ENCODE measurements at regions not wholly inside any gene's neighbourhood (a gene's known extent, or its start where the extent isn't known, plus 50 kb on each side); places are given as distances from the start of the nearest gene placed in this dataset.
"Not testable (repeated sequence)": the region's sequence is repeated elsewhere in the genome, so short reads cannot be mapped to it uniquely, and the experiment has no call there.

- DNase-seq, result no peak
Observed at GRCh38 chr14:82878951-82879350, 1345.3 kb upstream of the SEL1L start.

- DNase-seq, result no peak
Observed at GRCh38 chr14:82879949-82880535, 1346.4 kb upstream of the SEL1L start.

DNA sequence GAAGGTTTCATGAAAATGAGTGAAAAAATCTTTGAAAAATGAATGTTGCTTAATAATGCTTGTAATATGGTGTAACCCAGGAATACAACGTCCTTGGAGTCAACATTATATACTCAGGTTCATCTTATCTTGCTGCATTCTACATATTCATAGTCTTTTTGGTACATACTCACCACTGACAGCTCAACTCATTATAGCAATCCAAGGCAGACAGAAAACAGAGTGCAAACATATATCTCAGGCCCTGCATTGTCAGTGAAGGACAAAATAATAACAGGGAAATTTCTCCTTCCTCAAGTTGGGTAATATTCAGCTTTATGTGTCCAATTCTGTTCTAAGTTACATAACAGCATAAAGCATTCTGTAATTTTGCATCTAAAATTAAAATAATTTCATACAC is 1353.0 kb upstream of the SEL1L start:
- DNase-seq, result no peak

- no peak for DNase-seq
Observed at GRCh38 chr14:82889701-82890100, 1356.0 kb upstream of the SEL1L start.

GRCh38 chr14:82896476-82896875 is 1362.8 kb upstream of the SEL1L start:
- no peak for DNase-seq

DNA sequence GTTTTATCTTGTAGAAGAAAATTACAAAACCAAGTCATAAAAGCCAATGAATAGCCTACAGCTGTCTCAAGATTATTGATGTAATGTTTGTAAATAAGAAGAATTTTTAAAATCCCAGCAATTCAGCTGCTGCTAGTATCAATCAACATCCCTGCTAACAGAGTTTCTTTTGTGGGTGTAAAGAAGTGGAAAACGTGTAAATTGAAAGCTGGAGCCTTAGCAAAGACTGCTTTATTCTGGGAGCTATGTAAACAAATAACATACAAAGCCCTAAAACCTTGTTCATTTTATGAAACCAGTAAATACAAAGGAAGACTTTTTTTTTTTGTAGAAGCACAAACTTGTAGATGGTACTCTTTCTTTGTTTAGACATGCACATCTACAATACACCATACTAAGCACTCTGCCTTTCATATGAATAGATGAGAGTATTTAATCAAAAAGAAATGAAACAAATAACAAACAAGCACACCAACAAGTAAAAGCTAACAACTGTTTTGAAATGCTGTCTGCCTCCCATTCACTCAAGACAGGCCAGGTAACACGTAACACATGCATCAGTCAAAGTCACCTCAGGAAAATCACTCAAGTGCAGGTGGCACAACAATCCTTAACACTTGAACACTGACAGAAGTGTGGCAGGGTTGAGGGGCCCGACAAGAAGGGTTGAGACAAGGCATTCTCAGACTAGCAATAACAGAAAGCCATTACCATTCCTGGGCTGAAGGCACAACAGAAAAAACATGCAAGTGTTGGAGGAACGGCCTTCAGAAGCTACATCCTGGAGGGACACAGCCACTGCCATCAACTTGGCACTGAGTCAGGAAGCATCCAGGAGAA is 1364.0 kb upstream of the SEL1L start:
- no peak for DNase-seq

DNA sequence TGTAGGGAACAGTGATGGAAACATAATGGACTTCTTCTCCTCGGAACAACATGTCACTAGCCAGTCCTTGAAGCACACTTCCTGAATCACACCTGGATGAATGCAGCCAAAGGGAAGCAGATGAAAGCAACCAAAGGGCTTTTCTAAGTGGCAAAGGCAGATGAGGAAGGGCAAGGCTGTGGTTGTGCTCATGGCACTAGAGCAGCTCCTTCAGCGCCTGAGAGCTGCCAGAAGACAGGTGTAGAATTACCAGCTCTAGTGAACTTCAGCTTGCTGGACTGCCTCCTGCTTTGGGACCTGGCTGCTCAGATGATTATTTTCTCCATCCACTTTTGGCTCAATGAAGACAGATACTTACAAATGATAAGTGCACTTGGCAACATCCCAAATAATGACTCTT is 1372.1 kb upstream of the SEL1L start:
- no peak for DNase-seq

DNA sequence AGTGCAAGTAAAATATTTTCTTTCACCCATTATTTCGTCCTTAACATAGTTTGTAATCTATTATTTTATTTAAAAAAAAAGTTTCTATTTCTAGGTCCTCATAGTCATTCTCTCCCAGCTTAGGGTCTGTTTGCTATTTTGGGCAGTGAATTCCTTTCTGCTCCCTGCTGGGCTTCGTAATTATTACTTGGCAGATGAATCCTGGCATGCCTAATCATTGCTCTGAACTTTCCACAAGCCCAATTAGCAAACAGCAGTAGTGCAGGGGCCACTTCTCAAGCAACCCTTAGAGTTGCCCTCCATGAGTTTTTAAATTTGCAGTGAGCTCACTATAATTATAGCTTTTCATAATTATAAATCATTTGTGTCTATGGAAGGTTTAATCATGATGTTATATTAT is 1378.3 kb upstream of the SEL1L start:
- DNase-seq, result no peak

- no peak for DNase-seq
Observed at GRCh38 chr14:82913396-82913795, 1379.7 kb upstream of the SEL1L start.

DNA sequence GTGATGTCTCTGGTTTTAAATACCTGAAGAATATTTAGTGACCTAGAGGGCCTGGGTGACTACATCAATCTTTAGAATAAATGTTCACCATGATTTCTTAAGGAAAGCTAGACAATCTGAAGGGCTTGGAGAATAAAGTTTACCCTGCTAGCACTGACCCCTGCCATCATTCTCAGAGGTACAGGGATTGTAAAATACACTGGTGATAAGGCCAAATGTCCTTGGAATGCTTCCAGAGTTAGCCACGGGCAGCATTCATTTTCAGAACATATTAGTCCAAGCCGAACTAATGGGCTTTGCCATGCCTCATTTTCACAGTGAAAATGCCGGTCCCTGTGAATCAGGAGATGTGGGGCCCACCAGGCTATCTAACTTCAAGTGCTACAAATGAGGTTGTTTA is 1381.7 kb upstream of the SEL1L start:
- DNase-seq, result no peak

DNA sequence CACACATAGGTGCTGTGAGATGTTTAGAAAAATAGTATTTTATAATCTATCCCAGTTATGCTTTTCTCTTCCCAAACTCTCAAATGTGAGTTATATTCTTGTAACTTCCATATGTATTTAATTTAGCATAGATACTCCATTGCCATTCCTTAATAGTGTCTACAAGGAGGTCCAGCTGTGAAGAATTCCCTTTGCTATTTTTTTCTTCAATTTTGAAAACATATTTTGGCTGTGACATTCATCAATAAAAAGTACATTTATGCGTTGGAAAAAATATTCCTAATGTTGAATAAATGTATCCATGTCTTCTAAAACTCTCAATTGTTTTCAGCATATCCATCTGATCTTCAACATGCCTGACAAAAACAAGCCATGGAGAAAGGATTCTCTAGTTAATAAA is 1402.0 kb upstream of the SEL1L start:
- DNase-seq, result no peak

- no peak for DNase-seq
Observed at GRCh38 chr14:82951171-82951570, 1417.5 kb upstream of the SEL1L start.

- DNase-seq, result no peak
Observed at GRCh38 chr14:82963756-82964155, 1430.1 kb upstream of the SEL1L start.

DNA sequence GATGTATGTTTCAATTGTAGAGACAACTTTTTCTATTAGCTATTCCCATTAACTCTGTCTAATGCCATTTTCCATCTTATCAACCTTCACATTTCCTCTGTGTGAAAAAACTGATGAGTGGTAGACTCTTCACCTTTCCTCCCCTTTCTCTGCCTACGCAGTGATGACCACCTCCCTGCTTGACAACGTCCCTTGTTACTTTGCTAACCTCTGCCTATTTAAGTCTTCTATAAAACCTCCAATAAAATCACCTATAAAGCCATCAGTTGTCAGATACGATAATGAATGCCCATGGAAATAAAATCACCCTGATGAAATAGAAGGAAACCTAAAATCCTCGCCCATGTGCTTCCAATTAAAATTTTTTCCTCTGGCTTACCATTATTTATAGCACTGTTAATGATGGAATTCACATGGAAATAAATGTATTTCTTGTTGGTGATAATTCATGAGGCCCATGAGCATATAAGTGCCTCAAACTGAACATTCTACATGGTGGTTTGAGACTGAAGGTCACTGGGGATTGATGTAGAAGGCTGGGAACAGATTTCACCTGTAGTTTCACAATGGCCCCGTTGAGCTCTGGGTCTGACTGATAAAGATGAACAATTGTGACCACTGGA is 1454.0 kb upstream of the SEL1L start:
- DNase-seq, result no peak

DNA sequence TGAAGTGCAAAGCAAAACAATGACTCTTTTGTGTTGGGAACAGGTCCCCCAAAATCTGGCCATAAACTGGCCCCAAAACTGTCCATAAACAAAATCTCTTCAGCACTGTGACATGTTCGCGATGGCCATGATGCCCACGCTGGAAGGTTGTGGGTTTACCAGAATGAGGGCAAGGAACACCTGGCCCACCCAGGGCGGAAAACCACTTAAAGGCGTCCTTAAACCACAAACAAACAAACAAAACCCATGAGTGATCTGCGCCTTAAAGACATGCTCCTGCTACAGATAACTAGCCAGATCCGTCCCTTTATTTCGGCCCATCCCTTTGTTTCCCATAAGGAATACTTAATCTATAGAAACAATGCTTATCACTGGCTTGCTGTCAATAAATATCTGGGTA is 1460.9 kb upstream of the SEL1L start:
- DNase-seq, result not testable (repeated sequence)

DNA sequence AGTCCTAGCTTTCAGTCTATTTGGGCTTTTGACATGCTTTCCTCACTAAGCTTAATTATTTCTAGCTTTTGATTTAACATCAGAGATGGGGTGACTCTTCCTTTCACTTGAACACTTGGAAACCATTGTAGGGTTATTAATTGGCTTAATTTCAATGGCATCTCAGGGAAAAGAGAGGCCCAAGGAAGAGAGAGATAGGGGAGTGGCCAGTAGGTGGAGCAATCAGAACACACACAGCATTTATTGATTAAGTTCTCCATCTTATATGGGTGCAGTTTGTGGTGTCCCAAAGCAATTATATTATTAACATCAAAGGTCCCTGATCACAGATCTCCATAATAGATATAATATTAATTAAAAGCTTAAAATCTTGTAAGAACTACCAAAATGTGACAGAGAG is 1466.1 kb upstream of the SEL1L start:
- DNase-seq, result no peak

GRCh38 chr14:83004456-83005006 is 1470.9 kb upstream of the SEL1L start:
- DNase-seq, result no peak

- DNase-seq, result no peak
Observed at GRCh38 chr14:83006121-83006670, 1472.5 kb upstream of the SEL1L start.

DNA sequence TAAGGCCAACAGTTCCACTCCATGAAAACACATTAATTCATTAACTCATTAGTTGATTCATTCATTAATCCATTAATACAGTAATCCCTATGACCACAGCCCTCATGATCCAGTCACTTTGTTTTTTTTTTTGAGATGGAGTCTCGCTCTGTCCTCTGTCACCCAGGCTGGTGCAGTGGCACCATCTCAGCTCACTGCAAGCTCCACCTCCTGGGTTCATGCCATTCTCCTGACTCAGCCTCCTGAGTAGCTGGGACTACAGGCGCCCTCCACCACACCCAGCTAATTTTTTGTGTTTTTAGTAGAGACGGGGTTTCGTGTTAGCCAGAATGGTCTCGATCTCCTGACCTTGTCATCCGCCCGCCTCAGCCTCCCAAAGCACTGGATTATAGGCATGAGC is 1473.4 kb upstream of the SEL1L start:
- not testable (repeated sequence) for DNase-seq

GRCh38 chr14:83007641-83008225 is 1474.1 kb upstream of the SEL1L start:
- no peak for DNase-seq

DNA sequence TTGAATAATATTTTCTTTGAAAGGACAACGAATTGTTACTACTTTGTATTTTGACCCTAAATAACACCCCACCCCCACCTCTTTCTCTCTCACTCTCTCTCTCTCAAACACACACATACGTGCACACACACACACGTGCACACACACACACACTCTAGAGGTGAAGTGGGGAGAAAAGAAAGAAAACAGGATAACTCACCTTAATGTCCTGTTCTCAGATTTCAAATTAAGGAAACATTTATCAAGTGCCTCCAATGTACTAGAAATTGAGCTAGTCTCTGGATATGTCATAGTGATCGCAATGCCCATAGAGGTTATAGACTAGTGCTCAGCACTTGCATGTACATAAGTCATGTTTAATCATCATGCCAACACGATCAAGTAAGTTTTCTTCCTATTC is 1483.6 kb upstream of the SEL1L start:
- no peak for DNase-seq

DNA sequence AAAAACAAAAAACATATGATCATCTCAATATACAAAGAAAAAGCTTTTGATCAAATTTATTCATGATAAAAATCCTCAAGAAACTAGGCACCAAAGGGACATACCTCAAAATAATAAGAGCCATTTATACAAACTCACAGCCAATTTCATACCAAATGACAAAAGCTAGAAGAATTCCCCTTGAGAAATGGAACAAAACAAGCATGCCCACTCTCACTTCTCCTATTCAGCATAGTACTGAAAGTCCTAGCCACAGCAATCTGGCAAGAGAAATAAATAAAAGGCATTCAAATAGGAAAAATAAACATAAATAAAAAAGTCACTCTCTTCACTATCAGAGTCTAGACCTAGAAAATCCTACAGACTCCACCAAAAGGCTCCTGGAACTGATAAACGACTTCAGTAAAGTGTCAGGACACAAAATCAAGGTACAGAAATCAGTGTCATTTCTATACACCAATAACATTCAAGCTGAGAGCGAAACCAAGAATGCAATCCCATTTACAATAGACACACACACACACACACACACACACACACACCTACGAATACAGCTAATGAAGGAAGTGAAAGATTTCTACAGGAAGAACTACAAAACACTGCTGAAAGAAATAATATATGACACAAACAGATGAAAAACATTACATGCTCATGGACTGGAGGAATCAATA is 1486.2 kb upstream of the SEL1L start:
- DNase-seq, result no peak

- DNase-seq, result no peak
Observed at GRCh38 chr14:83021323-83021722, 1487.7 kb upstream of the SEL1L start.

All from CD4-positive, alpha-beta T cell treated with Interleukin-1 beta for 1 hour (primary cell).